ENCODE measurements at regions not wholly inside any gene's neighbourhood (a gene's known extent, or its start where the extent isn't known, plus 50 kb on each side); places are given as distances from the start of the nearest gene placed in this dataset.
"Not testable (repeated sequence)": the region's sequence is repeated elsewhere in the genome, so short reads cannot be mapped to it uniquely, and the experiment has no call there.

GRCh38 chr4:154988511-154988910 lies 207.4 kb downstream of the RBM46 start:
- DNase-seq (ENCODE audit: low read depth in 2 of 2): no peak
- H3K4me3 ChIP-seq (replicated peaks in 1 of 2; ENCODE audit: low read depth in 2 of 2, low read length in 2 of 2): no peak overlapping the region
- no peak for TF ChIP-seq CTCF (IDR thresholded peaks at IDR 0.05; ENCODE audit: low read depth, low read length)

DNA sequence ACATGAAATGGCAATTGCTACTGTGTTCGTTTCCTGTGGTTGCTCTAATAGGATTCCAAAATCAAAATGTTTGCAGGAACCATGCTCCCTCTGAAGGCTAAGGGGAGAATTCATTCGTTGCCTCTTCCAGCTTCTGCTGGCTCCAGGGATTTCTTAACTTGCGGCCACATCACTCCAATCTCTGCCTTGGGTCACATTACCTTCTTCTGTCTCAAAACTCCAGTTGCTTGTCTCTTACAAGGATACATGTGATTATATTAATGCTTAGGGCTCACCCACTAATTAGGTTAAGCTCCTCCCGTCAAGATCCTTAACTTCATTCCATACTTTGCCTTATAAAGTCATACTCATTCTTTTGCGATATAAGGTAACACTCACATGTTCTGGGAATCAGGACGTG lies 208.4 kb downstream of the RBM46 start:
- no peak for TF ChIP-seq CTCF (IDR thresholded peaks at IDR 0.05; ENCODE audit: low read depth, low read length)

DNA sequence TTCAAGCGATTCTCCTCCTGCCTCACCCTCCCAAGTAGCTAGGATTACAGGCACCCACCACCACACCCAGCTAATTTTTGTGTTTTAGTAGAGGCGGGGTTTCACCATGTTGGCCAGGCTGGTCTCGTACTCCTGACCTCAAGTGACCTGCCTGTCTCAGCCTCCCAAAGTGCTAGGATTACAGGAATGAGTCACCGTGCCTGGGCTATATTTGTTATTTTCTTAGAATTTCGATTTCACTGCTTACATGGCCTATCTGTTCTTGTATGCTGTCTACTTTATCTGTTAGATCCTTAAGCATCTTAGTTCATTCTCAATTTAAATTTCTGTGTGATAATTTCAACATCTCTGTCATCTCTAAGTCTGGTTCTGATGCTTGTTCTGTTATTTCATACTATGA lies 210.6 kb upstream of the NPY2R start:
- peak in 1 of 2 donors; percentile 91 for DNase-seq (ENCODE audit: low read depth in 2 of 2)
- not testable (repeated sequence) for H3K4me3 ChIP-seq (replicated peaks in 1 of 2; ENCODE audit: low read depth in 2 of 2, low read length in 2 of 2)

More for the DNA sequence above, 208.4 kb downstream of the RBM46 start:
- no peak overlapping the region for H3K4me3 ChIP-seq (replicated peaks in 1 of 2; ENCODE audit: low read depth in 2 of 2, low read length in 2 of 2)
- no peak for DNase-seq (ENCODE audit: low read depth in 2 of 2)

DNA sequence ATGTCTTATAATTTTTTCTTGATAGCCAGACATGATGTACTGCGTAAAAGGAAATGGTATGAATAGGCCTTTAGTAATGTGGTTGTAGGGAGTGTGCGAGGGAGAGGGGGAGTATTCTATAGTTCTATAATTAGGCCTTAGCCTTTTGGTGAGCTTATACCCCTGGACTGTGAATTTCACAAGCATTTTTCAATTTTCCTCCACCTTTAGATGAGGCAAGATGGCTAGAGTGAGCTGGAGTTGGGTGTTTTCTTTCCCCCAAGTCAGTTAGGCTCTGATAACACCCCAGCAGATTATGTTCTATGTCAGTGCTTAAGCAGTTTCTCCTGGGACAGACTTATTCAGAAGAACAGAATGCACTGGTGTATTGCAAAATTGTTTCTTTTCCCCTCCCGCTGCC lies 210.2 kb upstream of the NPY2R start:
- H3K4me3 ChIP-seq (replicated peaks in 1 of 2; ENCODE audit: low read depth in 2 of 2, low read length in 2 of 2): no peak overlapping the region
- no peak for TF ChIP-seq CTCF (IDR thresholded peaks at IDR 0.05; ENCODE audit: low read depth, low read length)
- peak; percentile 94 to 98 for DNase-seq (ENCODE audit: low read depth in 2 of 2)

- no peak for TF ChIP-seq CTCF (IDR thresholded peaks at IDR 0.05; ENCODE audit: low read depth, low read length)
- peak overlapping the region in 1 of 2 donors; percentile 16 for H3K4me3 ChIP-seq (replicated peaks in 1 of 2; ENCODE audit: low read depth in 2 of 2, low read length in 2 of 2)
- DNase-seq (ENCODE audit: low read depth in 2 of 2): no peak
These were observed 209.7 kb upstream of the NPY2R start for GRCh38 chr4:154998773-154999172.

GRCh38 chr4:154999950-155000578 lies 208.4 kb upstream of the NPY2R start:
- DNase-seq (ENCODE audit: low read depth in 2 of 2): peak in 1 of 2 donors; percentile 45
- TF ChIP-seq CTCF (IDR thresholded peaks at IDR 0.05; ENCODE audit: low read depth, low read length): no peak
- H3K4me3 ChIP-seq (replicated peaks in 1 of 2; ENCODE audit: low read depth in 2 of 2, low read length in 2 of 2): no peak overlapping the region

GRCh38 chr4:155001251-155001650 lies 207.2 kb upstream of the NPY2R start:
- no peak for DNase-seq (ENCODE audit: low read depth in 2 of 2)

More at GRCh38 chr4:155001251-155001650, 207.2 kb upstream of the NPY2R start:
- no peak overlapping the region for H3K4me3 ChIP-seq (replicated peaks in 1 of 2; ENCODE audit: low read depth in 2 of 2, low read length in 2 of 2)
- no peak for TF ChIP-seq CTCF (IDR thresholded peaks at IDR 0.05; ENCODE audit: low read depth, low read length)

Measured in cardiac fibroblast (primary cell).